Brain microvascular endothelial cell (primary cell): ENCODE measurements at regions not wholly inside any gene's neighbourhood (a gene's known extent, or its start where the extent isn't known, plus 50 kb on each side); places are given as distances from the start of the nearest gene placed in this dataset.

Experiments used
- DNase-seq: peaks from one replicate; pipeline ENCODE4 v3.0.0-alpha.2; 2020
- H3K27ac ChIP-seq: fragments of 250-450 bp; sonication (Bioruptor Pico); 2 replicates; pipeline ENCODE4 v1.5.1; 2020; ENCODE audit warnings: mild to moderate bottlenecking, moderate library complexity
- H3K27me3 ChIP-seq: fragments of 250-450 bp; sonication (Bioruptor Pico); replicated peaks from 2 replicates; pipeline ENCODE4 v1.5.1; 2020; ENCODE audit warnings: mild to moderate bottlenecking
- H3K36me3 ChIP-seq: fragments of 250-450 bp; sonication (Bioruptor Pico); replicated peaks from 2 replicates; pipeline ENCODE4 v1.5.1; 2020; ENCODE audit warnings: mild to moderate bottlenecking
- H3K4me3 ChIP-seq: 2 replicates; pipeline ENCODE4 v1.5.1; 2011; ENCODE audit warnings: low read depth, mild to moderate bottlenecking, control low read depth, low read length, moderate library complexity
- CTCF ChIP-seq: IDR thresholded peaks from 2 replicates; pipeline ENCODE4 v1.5.1; 2011; ENCODE audit warnings: low read depth, mild to moderate bottlenecking, moderate library complexity, low read length, control low read depth, inconsistent platforms; ENCODE audit errors: missing control alignments
- in situ Hi-C: cut with HindIII; loops from 2 replicates; pipeline ENCODE4 v1.10.0; 2017; ENCODE audit warnings: low sequenced_read_pairs, low pct_ligation_motif_present

DNA sequence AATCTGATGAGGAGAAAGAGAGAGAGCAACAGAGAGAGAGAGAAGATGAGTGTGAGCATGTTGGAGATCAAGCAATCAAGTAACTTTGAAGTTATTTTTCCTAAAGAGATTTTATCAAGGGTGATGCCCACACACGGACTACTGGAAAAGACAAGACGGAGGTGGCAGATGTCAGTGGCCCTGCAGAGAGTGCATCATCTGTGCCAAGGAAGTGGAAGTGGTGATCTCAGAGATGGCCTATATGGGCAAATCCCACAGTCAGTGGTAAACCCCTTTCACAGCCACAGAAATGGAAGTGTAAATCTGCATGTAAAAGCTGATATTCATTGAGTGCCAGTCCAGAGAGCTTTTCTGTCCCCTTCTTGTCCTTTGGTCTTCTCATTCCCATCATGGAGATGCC, 577.2 kb upstream of the AADAT start:
- no peak for DNase-seq
- no peaks in the 10 kb centered on the region for H3K27me3 ChIP-seq
- H3K4me3 ChIP-seq: no peak overlapping the region
- no peak for TF ChIP-seq CTCF
- in situ Hi-C loops: no loop called here
- no peaks in the 10 kb centered on the region for H3K36me3 ChIP-seq
- H3K27ac ChIP-seq: no peak overlapping the region

GRCh38 chr4:170662250-170662649, 572.5 kb upstream of the AADAT start:
- TF ChIP-seq CTCF: no peak
- Histone ChIP-seq H3K4me3 (no peak overlapping the region), H3K27ac (no peak overlapping the region), H3K27me3 (no peaks in the 10 kb centered on the region), H3K36me3 (no peaks in the 10 kb centered on the region)
- DNase-seq: no peak
- in situ Hi-C loops: no loop called here

DNA sequence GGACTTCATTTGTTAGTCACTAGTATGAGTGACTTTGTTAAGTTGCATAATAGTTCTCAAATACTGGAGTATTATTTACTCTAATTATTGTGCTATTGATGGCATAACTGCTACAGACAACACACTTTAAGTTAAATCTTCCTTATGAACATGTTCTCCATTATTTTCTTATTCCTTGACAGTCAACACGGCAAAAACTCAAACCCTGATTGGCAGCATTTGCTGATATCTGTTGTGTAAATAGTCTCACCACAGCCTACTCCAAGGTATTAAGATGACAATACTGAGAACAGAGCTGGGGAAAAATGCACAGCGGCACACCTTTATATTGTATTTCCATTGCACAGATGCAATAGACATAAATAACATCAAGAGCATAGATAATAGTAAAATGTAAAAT, 568.0 kb upstream of the AADAT start:
- DNase-seq: no peak

GRCh38 chr4:170656506-170656905, 566.8 kb upstream of the AADAT start:
- H3K4me3 ChIP-seq: no peak overlapping the region
- in situ Hi-C loops: no loop called here

More for the DNA sequence above, 568.0 kb upstream of the AADAT start:
- no peaks in the 10 kb centered on the region for H3K36me3 ChIP-seq
- no peaks in the 10 kb centered on the region for H3K27me3 ChIP-seq
- H3K4me3 ChIP-seq: no peak overlapping the region
- in situ Hi-C loops: no loop called here
- H3K27ac ChIP-seq: no peak overlapping the region
- no peak for TF ChIP-seq CTCF

DNA sequence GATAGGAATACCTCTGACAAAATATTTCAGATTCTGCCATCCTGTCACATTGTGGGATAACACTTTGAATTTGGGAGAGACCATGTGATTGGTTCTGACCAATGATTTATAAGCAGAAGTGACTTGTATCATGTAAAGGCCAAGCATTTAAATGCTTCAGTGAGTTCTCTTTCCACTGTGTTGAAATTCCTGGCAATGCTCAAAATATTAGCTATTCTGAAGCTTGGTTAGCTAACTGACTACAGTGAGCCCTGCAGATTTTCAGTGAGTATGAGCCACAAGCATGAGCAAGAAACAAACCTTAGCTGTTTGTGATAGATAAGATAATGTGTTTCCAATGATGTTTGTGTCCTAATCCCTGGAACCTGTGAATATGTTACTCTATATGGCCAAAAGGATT, 562.8 kb upstream of the AADAT start:
- TF ChIP-seq CTCF: no peak
- Histone ChIP-seq H3K27me3 (no peaks in the 10 kb centered on the region), H3K36me3 (no peaks in the 10 kb centered on the region), H3K4me3 (no peak overlapping the region), H3K27ac (no peak overlapping the region)
- DNase-seq: no peak
- in situ Hi-C loops: no loop called here

More at GRCh38 chr4:170656506-170656905, 566.8 kb upstream of the AADAT start:
- no peak for TF ChIP-seq CTCF
- no peaks in the 10 kb centered on the region for H3K36me3 ChIP-seq
- no peak for DNase-seq
- no peaks in the 10 kb centered on the region for H3K27me3 ChIP-seq
- H3K27ac ChIP-seq: no peak overlapping the region

DNA sequence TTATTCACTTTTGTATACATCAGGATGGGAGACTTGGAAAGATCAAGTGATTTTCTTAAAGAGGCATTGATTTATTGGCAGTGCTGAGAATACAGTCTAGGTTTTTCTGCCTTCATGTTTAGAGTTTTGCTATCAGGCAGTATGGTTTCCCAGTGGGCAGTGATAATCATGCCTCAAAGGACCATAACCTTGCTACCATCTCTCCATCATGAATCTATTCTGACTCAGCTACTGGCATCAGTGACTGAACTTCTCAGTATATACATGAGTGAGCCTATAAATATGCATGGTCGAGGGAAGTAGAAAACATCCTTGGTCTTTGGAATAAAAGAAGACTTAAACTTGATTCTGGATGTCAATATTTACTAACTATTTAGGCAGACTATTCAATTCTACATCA, 562.0 kb upstream of the AADAT start:
- in situ Hi-C loops: no loop called here
- H3K4me3 ChIP-seq: no peak overlapping the region
- no peaks in the 10 kb centered on the region for H3K36me3 ChIP-seq
- no peak for TF ChIP-seq CTCF
- no peaks in the 10 kb centered on the region for H3K27me3 ChIP-seq
- no peak overlapping the region for H3K27ac ChIP-seq
- DNase-seq: no peak
